ENCODE measurements at regions not wholly inside any gene's neighbourhood (a gene's known extent, or its start where the extent isn't known, plus 50 kb on each side); places are given as distances from the start of the nearest gene placed in this dataset.

- TF ChIP-seq ZFX (CRISPR knock-in tag; IDR thresholded peaks at IDR 0.05; ENCODE audit: low read depth), result no peak
- TF ChIP-seq ZNF720 (CRISPR knock-in tag; IDR thresholded peaks at IDR 0.05), result no peak
- TF ChIP-seq JUND (CRISPR knock-in tag; IDR thresholded peaks at IDR 0.05), result no peak
Observed at GRCh38 chr14:97250931-97251330, 453.7 kb downstream of the VRK1 start.

Data from HepG2 (cell line).